Ovary (tissue), 7 donors: ENCODE measurements at regions not wholly inside any gene's neighbourhood (a gene's known extent, or its start where the extent isn't known, plus 50 kb on each side); places are given as distances from the start of the nearest gene placed in this dataset.

ENCODE experiments used
- DNase-seq, 5 donors: peaks; one replicate each; pipeline ENCODE4 v3.0.0-alpha.2; 2019 to 2020
- H3K27ac ChIP-seq, 2 donors: fragments of 200-600 bp; one replicate each; pipeline versions ENCODE4 v1.5.1 to v1.8.0; 2019 to 2022
- H3K27me3 ChIP-seq: fragments of 200-600 bp; one replicate; pipeline ENCODE4 v1.8.0; 2022
- H3K36me3 ChIP-seq: fragments of 200-600 bp; sonication (generic); one replicate; pipeline ENCODE4 v1.5.1; 2019
- H3K4me1 ChIP-seq: one replicate; pipeline ENCODE4 v1.8.1; 2013; ENCODE audit warnings: mild to moderate bottlenecking, moderate library complexity; ENCODE audit not compliant: insufficient read depth
- H3K4me3 ChIP-seq: fragments of 200-600 bp; sonication (generic); one replicate; pipeline ENCODE4 v1.5.1; 2017
- H3K9me3 ChIP-seq, 2 donors: fragments of 200-600 bp in 1 of 2; sonication (generic) in 1 of 2; one replicate each; pipeline versions ENCODE4 v1.5.1 to v1.8.1; 2013 to 2019; ENCODE audit warnings: mild to moderate bottlenecking in 1 of 2, moderate library complexity in 1 of 2
- EP300 ChIP-seq: sonication (generic); formaldehyde crosslinking; IDR thresholded peaks from one replicate; pipeline ENCODE4 v1.6.1; 2017; ENCODE audit warnings: antibody characterized with exemption
- POLR2A ChIP-seq: fragments of 450-650 bp; IDR thresholded peaks from one replicate; pipeline ENCODE4 v1.6.1; 2017; ENCODE audit warnings: antibody characterized with exemption, mild to moderate bottlenecking, moderate library complexity
- WGBS, 3 donors: extraction: QIAGEN DNeasy Blood & Tissue Kit in 1 of 3; methylation state at CpG; one replicate each; pipeline versions ENCODE4 v1.1.5 to v1.1.7; 2013 to 2017; 5-methylcytosine and 5-hydroxymethylcytosine counted together
- intact Hi-C, 4 donors: fragments of 100-400 bp; cut with DNase I; formaldehyde crosslinking; loops; one replicate each; pipeline versions ENCODE4 v1.11.0 to v1.15.1; 2022 to 2023
- TF ChIP-seq, protein P1 (sequence below), 3 donors: fragments of 450-650 bp in 2 of 3; fragments of 200-600 bp in 1 of 3; IDR thresholded peaks; one replicate each; pipeline versions ENCODE4 v1.5.1 to v1.8.0; 2016 to 2022; ENCODE audit warnings: antibody characterized with exemption in 3 of 3, mild to moderate bottlenecking in 1 of 3
- donor health status: DM: no; HTN: no; CAD: no; lungs with moderate emphysema.
- donor health status: DM: no; HTN: no; CAD: no.
- donor health status: Bipolar disorder and iron deficiency.
- donor health status: DM: no; HTN: no; CAD: no.
- donor health status: DM: yes; HTN: yes; CAD: no.

DNA sequence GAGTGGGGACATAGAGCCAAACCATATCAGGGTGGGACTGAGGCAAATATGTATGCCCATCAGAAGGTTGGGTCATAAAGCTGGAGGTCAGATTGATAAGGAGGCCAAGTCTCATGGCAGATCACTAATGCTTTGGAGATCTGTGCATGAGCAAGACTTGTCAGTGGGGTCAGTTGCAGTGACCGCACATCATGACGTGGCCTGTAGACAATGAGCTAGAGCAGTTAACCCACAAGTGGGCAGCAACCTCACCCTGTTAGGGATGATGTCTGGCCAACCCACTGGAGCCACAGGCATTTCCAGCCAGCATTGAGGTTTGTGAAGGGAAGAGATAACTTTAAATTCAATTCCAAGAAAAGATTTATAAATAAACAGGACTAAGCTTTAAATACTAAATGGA is 66.7 kb downstream of the XCL1 start:
- WGBS, 3 donors = 67 to 77% (median 68%) methylated on average over 2 of the region's 2 CpGs
- H3K27me3 ChIP-seq = no peaks in the 10 kb centered on the region
- no peak for DNase-seq
- H3K4me3 ChIP-seq = no peak overlapping the region
- H3K4me1 ChIP-seq = no peaks in the 10 kb centered on the region
- intact Hi-C loops = no loop called here
- no peak overlapping the region for H3K27ac ChIP-seq
- no peaks in the 10 kb centered on the region for H3K9me3 ChIP-seq
- no peaks in the 10 kb centered on the region for H3K36me3 ChIP-seq
- no peak for TF ChIP-seq EP300
- TF ChIP-seq POLR2A = no peak
- TF ChIP-seq, protein P1, sequence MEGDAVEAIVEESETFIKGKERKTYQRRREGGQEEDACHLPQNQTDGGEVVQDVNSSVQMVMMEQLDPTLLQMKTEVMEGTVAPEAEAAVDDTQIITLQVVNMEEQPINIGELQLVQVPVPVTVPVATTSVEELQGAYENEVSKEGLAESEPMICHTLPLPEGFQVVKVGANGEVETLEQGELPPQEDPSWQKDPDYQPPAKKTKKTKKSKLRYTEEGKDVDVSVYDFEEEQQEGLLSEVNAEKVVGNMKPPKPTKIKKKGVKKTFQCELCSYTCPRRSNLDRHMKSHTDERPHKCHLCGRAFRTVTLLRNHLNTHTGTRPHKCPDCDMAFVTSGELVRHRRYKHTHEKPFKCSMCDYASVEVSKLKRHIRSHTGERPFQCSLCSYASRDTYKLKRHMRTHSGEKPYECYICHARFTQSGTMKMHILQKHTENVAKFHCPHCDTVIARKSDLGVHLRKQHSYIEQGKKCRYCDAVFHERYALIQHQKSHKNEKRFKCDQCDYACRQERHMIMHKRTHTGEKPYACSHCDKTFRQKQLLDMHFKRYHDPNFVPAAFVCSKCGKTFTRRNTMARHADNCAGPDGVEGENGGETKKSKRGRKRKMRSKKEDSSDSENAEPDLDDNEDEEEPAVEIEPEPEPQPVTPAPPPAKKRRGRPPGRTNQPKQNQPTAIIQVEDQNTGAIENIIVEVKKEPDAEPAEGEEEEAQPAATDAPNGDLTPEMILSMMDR (IDR thresholded peaks at IDR 0.05) = no peak
